HG02588 (cell line): ENCODE measurements at regions not wholly inside any gene's neighbourhood (a gene's known extent, or its start where the extent isn't known, plus 50 kb on each side); places are given as distances from the start of the nearest gene placed in this dataset.
"Not testable (repeated sequence)": the region's sequence is repeated elsewhere in the genome, so short reads cannot be mapped to it uniquely, and the experiment has no call there.

Experiments used
- ATAC-seq: cut with Tn5 transposase; IDR thresholded peaks from one replicate; pipeline ENCODE4 v1.9.1; 2021; ENCODE audit warnings: mild to moderate bottlenecking, moderate library complexity; ENCODE audit not compliant: unreplicated experiment

DNA sequence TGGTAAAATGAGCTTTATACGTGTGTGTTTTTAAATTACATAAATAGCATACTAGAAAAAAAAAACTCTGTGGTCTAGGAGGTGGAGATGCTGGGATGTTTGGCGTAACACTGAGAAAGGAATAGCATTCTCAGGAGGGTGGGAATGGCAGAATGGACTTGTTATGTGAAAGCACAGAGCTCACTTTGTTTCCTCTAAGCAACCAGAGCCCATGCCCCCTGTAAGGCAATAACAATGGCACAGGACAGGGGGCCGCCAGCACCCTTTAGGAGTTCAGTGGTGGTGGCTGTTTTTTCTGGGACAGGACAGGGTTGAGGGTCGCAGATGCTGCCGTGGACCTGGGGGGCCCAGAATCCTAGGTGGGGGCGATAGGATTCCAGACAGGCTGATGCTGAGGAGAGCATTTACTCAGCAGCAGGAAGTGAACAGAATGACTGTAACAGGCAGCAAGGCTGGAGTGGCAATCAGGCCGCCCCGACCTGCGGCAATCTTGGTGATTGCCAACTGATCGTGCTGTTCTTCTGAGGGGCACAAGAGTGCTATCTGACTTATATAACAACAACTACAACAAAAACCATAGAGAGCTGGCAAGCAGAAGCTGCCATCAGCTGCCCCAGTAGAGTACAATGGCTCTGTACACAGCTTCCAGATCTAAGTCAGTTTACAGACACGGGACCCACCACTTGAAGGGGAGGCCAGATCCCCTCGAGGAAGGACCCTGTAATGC is 160.4 kb downstream of the UACA start:
- ATAC-seq, result no peak

DNA sequence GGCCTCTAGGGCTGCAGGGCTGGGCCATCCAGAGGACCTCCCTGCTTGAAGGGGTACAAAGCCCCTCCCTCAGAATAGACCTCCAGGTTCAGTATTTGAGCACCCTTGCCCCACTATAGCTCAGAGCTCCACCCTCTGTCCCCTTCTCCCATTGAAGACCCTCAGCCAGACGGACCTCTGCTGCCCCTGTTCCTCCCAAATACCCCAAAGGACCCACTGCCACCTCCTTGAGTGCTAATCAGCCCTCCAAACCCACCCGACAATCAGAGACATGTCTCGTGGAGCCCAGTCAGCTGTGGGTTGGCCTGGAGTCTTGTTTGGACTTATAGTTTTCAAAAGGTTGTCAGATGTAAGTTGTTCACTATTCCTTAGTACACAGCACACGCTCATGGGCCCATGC is 161.1 kb downstream of the UACA start:
- no peak for ATAC-seq

DNA sequence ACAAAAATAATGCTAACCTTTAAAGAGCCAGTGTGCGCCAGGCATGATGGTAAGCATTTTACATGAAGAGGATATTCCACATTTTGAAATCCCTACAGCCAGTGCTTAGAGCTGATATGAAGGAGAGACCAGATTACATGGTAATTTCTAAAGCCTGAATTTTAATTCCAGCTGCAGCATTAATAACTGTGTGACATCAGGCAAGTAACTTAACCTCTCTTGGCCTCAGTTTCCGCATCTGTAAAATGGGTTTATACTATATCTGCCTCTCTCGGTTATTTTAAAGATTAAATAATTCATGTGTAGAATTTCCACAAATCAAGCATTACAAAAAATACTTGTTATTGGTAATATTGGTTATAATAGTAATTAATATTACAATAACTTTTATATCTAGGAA is 165.4 kb downstream of the UACA start:
- ATAC-seq, result no peak

DNA sequence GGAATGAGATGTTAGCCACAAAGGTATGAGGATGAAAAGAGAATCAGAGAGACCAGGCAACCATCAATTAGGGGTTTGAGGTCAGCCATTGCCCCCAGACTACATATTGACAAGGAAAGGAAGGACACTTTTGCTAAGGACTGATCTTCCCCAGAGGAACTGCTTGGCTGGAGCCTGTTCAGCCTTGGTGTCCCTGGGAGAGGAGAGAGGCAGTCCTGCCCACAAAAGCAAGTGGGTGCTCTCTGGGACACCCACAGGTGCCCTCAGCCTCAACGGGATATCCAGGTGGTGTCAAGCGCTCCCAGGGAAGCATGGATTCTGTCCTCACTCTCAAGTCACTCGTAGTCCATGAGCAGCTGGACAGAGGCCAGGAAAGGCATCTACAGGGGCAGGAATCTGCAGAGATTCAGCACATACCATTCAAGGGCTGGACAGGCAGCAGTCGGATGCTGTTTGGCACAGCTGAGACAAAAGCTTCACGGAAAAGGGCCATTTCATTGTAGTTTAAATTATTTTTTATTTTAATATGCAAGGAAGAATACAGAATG is 166.2 kb downstream of the UACA start:
- no peak for ATAC-seq

DNA sequence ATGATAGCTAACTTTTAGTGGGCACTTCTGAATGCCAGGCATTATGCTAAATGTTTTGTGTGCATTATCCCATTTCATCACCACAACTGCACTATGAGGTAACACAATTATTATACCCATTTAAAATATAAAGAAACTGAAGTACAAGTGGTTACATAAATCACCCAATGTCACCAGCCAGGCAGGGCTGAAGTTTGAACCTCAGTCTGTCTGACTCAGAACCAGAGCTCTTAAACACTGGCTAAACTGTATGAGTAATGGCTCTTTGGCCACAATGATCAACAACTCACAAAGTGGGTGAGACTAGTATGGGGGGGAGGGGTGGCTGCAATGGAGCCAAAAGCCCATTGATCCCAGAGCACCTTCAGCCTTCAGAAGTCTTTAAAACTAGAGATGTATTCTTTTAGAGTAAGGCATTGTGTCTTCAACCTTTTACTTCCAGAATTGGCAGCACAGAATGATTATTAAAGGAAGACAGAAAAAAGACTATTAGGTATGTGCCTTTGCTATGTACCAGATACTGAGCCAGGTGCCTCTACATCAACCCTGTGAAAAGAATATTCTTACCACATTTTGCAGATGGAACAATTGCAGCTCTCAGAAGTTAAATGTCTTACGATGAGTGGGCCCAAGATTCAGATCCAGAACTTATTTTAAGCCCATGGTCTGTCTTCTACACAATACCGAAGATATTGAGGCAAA is 166.9 kb downstream of the UACA start:
- ATAC-seq, result peak; percentile 58

GRCh38 chr15:70593795-70594194 is 169.6 kb downstream of the UACA start:
- ATAC-seq, result no peak

DNA sequence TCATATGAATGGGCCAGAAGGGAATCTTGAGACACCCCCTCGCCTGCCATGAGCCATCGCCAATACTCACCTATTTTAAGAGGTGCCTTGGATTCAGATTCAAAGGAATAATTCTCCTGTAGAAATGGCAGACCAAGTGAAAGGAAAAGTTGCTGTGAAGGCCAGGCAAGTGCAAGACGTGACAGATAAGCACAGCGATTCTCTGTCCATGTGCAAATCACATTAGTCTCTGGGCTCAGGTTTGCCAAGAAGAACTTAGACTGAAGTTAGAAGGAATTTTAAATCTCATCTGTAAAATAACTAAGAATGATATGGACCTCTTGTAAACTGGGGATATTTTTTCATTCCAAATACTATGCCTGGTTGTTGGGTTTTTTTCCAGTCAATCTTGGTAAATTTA is 173.6 kb downstream of the UACA start:
- ATAC-seq, result no peak

DNA sequence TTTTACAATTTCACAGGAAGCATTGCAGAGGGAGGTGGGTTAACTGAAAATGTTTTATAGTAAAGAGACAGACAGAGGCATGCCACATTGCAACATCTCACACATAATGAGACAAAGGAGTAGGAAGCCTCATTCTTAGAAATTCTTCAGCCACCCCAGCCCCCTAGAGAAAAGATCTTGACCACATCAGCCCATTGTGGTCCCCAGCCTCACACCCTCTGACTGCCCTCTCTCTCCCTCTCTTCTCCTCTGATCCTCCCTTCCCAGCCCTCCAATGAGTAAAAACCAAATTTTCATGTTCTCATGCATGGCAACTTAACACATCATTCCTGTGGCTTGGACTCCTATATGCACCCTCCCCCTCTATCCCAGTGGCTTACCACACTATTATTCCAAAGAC is 174.1 kb downstream of the UACA start:
- no peak for ATAC-seq

DNA sequence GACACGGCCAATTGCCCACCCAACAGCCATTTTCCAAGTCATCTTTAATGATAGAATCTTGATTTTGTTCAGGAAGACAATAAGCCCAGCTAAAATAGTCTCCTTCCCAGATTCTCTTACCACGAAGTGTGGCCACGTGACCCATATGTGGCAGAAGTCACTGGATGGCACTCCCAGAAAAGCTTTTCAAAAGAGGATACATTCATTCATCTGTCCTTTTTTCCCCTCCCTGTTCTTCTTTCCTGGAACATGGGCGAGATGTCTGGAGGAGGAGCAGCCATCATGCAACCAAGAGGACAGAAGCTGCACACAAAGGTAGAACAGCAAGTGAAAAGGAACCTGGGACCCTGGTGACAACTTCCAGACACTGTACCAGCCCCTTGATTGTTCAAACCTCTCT is 174.7 kb downstream of the UACA start:
- no peak for ATAC-seq

- ATAC-seq, result no peak
Measured at GRCh38 chr15:70587896-70588567, 175.3 kb downstream of the UACA start.

GRCh38 chr15:70587012-70587634 is 176.2 kb downstream of the UACA start:
- not testable (repeated sequence) for ATAC-seq

DNA sequence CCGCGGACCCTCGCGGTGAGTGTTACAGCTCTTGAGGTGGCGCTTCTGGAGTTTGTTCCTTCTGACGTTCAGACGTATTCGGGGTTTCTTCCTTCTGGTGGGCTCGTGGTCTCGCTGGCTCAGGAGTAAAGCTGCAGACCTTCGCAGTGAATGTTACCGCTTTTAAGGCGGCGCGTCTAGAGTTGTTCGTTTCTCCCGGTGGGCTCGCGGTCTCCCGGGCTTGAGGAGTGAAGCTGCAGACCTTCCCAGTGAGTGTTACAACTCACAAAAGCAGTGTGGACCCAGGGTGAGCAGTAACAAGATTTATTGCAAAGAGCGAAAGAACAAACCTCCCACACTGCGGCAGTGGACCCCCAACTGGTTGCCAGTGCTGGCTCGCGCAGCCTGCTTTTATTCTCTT is 177.1 kb downstream of the UACA start:
- ATAC-seq, result no peak

DNA sequence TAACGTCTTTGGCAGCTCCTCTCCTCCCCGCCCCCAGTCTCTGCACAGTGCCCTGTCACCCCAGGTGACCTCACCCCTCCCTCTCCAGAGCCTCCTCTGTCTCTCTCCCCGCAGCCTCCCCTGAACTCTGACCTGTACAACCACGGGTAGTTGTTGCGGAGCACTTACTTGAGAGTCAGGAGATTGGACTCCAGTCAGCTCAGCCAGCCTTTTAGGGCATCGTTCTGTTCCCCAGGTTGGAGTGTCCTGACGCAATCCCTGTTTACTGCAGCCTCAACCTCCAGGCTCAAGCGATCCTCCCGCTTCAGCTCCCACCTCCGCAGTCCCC is 177.7 kb downstream of the UACA start:
- no peak for ATAC-seq

DNA sequence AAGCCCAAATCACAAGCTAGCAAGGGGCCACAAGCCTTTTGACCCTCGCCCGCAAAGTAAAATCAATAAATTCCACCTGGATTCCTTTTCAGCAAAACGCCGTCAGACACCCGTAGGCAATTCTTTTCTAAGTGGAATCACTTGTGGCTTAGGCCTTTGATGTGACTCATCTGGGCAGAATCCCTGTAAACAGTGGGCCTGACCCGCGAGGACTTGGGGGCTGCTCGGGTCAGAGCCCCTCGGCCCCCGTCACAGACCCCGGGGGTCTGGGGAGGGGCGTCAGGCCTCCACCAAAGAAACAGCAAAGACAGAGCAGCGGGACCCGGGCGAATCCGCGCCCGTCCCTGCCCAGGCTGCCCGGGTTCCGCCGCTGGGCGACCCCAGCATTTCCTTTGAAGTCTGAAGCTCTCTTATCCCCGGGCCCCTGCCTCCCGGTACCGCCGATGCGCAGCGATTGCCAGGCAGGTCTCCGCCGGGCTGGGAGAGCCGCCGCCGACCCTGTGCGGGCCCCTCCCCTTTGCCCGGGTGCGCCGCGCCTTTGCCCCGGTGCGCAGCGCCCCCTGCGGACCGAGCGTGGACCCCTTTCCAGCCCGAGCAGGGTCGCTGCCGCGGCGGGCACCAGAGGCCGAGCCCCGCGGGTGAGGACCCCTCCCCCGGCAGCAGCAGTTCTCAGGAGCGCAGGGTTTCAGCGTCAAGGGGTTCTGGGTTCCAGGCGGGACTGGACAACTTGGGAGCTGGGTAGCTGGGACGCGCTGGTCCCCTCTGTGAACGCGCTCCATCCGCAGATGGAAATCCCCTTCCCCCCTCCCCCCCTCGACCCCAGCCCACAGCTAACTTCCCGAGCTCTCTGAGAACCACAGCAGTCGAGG is 178.3 kb downstream of the UACA start:
- ATAC-seq, result no peak

- no peak for ATAC-seq
Measured at GRCh38 chr15:70584441-70584837, 178.9 kb downstream of the UACA start.

DNA sequence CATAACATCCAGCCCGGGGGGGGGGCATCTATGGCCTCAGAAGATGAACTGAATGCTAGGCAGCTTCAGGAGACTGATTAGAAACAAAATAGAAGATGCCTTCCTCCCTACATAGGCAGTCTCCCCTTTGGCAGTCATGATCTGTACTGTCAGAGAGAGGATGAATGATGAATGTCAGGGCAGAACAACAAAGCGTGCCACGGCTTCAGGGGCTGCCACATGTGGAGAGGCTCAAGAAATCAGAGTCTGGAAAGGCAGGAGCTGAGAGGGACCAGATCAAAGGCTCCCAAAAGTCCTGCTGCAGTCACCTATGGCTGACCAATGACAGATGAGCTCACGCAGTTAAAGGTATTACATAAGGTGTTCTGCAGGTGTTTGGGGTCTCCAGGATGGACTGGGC is 180.4 kb downstream of the UACA start:
- no peak for ATAC-seq

GRCh38 chr15:70582143-70582945 is 181.0 kb downstream of the UACA start:
- ATAC-seq, result no peak

GRCh38 chr15:70580958-70581357 is 182.4 kb downstream of the UACA start:
- ATAC-seq, result no peak

- ATAC-seq, result no peak
Measured at GRCh38 chr15:70580286-70580685, 183.1 kb downstream of the UACA start.

- no peak for ATAC-seq
Measured at GRCh38 chr15:70579766-70580165, 183.6 kb downstream of the UACA start.
